ENCODE measurements at regions not wholly inside any gene's neighbourhood (a gene's known extent, or its start where the extent isn't known, plus 50 kb on each side); places are given as distances from the start of the nearest gene placed in this dataset.

GRCh38 chr9:119986205-119986604 is 593.8 kb downstream of the CDK5RAP2 start:
- DNase-seq: no peak

- no peak for DNase-seq
Observed at GRCh38 chr9:119974026-119974425, 604.8 kb upstream of the BRINP1 start.

- peak; percentile 76 for DNase-seq
Observed at GRCh38 chr9:119968836-119969707, 599.8 kb upstream of the BRINP1 start.

GRCh38 chr9:119967867-119968535 is 598.8 kb upstream of the BRINP1 start:
- DNase-seq: no peak

DNA sequence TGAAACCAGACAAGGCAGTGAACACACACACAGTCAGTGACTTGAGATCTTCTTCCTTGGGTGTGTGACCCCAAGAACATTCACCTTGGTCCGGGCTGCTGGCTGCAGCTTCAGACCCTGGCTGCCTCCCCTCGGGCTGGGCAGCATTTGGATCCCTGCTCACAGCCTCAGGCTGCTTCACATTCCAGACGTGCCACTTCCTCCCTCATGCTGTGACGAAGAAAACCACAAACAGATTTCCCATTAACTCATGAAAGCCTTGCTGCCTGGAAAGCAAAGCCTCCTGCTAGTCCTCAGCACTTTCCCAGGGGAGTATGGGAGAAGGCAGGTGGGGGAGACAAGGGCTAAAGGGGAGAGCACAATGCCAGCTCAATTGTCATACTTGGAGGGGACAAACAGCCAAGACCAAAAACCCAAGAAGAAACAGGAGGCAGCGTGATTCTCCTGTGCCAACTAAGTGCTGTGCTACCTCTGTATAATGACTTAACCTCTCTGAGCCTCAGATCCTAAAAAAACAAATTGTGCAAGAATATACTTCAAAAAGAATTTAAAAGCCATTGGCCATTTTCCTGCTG is 594.6 kb upstream of the BRINP1 start:
- DNase-seq: no peak

- no peak for DNase-seq
Observed at GRCh38 chr9:119963258-119963797, 594.1 kb upstream of the BRINP1 start.

DNA sequence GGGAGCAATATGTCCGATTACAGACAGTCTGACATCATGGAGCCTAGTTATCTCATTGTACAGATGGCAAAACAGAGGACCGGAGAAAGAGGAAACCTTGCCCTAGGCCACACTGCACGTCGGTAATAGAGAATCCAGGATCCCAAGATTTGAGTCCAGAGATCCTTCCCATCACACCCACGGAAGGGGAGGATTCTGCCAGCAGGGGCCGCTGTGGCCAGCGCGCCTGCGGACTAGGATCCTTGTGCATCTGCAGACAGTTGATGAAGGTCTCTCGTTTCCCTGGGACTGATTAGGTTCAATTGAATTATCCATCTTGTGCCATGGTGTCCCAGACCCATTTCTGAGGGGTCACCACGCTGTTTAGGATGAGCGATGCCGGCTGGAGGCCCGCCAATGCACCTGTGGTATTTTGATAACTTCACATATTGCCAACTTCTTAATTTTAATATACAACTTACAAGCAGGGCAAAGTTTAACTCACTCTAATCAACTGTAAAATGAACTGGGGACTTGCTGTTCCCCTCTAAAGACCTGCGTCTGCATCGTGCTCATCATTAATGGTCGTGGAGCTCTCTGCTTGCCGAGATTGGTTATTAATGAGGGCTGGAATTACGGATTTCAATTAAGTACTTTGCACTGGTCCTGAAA is 592.7 kb upstream of the BRINP1 start:
- no peak for DNase-seq

DNA sequence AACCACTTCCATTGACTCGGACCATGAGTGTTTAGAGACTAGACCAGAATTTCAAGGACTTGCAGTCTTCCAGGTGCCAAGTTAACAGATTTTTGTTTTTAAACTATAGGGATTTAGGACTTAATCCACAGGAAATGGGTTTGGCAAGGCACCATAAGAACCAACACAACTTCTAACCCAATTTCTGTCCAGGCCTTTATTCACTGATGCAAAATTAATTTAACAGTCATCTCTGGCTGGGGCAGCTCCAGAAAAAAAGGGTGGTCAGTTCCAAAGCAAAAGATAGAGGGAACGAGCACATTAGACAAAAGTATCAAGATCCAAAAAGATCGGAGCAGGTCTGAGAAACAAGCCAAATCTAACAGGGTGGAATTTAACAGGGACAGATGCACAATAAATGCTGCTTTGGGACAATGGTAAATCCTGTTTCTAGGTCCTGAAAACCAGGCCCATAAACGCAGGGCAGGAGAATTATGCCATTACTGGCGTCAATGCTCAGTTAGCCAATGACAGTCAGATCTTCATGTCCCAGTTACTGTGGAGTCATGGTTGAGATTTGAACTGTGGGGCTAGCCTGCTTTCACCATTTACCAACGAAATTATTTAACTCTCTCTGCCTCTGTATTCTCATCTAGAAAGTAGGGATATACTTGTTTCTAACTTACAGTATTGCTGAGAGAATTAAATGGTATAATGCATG is 590.8 kb upstream of the BRINP1 start:
- DNase-seq: no peak

DNA sequence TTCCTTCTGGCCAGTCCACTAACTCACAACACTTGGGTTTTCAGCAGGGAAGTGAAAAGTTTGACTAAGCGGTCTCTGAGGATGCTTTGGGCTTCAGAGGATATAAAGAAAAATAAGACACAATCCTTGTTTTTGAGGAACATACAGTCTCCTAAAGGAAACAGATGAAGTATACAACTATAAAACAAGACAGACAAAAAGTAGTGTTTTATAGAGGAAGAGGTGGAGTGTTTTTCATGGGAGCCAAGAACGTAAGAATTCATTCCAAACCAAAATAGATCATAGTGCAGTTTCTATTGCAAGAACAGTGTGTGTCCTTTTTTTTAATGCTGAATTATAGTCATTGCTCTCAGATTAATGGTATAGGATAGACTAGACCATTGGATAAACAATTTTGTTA is 586.9 kb upstream of the BRINP1 start:
- no peak for DNase-seq

DNA sequence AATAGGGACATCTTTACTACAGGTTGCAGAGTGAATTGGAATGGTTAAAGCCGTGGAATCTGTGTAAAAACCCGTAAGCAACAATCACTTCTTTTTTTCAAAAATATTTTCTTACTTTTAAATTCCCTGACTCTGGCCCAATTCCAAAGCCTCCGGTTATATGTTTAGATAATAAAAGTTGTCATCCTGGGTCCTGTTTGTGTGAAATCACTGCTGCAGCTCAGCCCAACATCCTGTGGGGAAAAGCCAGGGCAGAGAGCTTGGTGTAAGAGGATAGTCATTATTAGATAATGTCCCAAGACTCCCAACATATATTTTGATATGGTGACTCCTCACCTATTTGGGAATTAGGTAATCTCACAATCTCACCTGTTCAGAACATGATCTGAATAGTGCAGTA is 586.0 kb upstream of the BRINP1 start:
- no peak for DNase-seq

DNA sequence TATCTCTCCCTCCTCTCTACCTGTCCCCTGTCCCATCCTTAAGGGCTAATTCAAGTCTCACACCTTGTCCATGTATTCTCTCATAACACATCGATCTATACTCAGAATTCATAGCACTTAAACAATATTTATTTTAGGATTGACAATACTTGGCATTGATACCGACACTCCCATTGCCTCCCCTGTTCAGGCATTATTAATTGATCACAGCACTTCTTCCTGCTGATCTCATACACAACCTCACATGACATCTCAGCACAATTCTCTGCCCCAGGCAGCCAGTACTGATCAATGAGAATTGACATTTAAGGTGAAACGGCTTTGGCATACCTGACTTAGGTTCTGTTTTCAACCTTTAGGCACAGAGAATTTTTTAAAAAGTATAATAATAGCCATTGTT is 582.4 kb upstream of the BRINP1 start:
- DNase-seq: no peak

DNA sequence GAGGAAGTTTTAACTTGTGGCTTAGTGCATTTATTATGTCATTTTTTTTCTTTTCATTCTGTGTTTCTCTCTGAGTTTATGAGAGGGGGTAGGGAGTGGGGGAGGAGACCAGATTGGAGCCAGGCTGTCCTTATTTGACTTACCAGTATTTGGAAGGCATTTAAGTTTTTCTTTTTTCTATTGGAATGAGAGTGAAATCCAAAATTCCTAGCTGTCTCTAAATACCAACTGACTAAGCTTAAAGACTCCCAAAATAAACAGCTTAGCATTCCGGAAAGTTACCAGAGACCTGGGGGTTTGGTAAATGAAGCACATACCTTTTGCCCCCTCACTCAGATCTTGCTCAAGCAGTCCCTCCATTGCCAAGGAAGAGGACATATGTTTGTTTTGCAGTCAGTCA is 581.9 kb upstream of the BRINP1 start:
- DNase-seq: no peak

DNA sequence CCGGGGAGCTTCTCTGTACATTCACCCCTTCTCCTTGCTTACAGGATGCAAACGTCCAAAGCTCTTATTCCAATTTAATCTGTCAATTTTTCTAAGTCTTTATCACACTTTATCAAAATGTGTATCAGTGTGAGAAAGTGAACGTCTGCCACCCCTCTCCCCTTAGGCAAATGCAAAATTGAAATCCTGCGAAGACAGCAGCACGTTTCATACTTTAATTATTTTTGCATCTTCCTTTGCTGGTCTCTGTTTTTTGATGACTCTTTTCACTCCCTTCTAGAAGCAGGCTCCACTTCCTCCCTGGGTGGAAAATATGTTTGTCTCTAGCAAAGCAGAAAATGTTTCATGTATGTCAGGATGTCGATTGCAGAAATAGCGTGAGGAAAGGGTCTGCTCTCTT is 576.5 kb upstream of the BRINP1 start:
- DNase-seq: no peak

DNA sequence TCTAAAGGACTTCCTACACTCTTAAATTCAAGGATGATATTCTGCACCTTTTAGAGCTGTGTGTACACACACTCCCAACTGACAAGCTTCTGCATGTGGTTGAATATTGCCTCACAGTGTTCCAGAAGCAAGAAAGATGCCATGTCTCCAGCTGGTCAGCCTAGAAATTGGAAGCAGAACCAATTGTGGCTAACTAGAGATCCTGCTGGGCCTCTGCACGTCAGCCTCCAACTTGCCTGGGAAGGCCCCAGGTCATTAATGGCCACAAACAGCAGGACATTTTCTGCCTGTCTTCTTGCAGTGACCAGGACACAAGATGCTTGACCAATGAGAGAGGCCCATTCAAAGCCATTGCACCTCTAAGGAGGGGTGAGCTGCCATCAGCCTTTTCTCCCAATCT is 571.9 kb upstream of the BRINP1 start:
- no peak for DNase-seq

GRCh38 chr9:119938871-119939270 is 569.6 kb upstream of the BRINP1 start:
- no peak for DNase-seq

DNA sequence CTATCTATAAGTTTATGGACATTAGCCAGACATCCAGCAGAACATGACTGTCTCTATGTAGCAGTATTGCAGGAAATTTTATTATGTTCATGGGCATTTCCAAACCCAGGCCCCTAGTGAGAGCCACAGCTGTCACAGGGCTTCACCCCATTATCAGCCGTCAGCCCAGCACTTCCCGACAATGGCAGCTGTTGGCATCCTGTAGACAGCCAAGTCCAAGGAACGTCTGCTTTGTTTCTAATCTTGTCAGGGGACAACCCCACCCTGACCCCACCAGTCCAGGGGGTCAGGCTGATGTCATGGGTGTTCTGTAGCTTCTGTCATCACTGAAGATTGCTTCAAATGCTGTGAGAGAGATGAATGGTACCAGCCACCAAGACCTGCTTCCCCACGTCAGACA is 565.3 kb upstream of the BRINP1 start:
- no peak for DNase-seq

DNA sequence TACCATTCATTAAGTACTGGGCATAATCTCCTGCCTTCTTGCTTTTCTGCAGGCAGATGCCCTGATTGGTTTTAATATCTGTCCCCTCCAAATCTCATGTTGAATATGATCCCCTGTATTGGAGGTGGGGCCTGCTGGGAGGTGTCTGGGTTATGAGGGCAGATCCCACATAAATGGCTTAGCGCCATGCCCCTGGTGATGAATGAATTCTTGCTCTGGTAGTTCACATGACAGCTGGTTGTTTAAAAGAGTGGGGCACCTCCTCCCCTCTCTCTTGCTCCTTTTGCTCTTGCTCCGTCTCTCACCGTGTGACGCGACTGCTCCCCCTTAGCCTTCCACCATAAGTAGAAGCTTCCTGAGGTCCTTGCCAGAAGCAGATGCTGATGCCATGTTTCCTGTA is 564.0 kb upstream of the BRINP1 start:
- no peak for DNase-seq

DNA sequence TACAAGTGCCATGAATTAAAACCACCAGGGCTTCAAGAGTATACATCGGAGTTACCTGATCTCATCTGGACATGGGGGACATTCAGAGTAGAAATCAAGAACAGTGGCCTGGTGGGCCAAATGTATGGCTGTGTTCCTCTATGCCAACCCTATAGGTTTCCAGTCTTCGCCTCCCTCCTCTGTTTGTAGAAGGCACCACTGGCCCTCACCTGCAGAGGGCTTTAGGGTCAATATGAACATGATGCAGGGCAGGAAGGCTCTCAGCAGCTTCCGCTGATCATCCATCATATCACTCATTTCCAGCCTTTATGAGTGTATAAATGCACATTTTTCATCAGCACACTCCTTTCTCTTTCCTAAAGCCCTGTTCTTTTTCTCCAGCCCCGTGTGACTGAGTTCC is 555.5 kb upstream of the BRINP1 start:
- DNase-seq: no peak

DNA sequence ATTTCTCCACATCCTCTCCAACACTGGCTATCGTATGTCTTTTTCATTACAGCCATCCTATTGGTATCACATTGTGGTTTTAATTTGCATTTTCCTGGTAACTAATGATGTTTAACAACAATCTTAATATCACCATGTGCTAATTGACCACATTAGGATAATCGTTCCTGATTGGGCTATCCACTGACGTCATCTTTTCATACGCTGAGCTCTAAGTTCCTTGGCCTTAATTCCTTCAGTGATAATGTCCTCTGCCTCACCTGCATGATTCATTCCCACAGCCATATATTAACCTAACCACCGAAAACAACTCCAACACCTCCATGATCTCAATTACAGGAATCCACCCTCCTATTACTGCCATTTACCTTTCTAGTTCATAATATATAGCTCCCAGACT is 547.9 kb upstream of the BRINP1 start:
- no peak for DNase-seq

- DNase-seq: no peak
Observed at GRCh38 chr9:119907056-119907455, 537.8 kb upstream of the BRINP1 start.

- DNase-seq: no peak
Observed at GRCh38 chr9:119905724-119906123, 536.5 kb upstream of the BRINP1 start.

GRCh38 chr9:119903851-119904250 is 534.6 kb upstream of the BRINP1 start:
- no peak for DNase-seq

GRCh38 chr9:119902611-119903010 is 533.4 kb upstream of the BRINP1 start:
- no peak for DNase-seq
